A673 (cell line): ENCODE measurements at regions not wholly inside any gene's neighbourhood (a gene's known extent, or its start where the extent isn't known, plus 50 kb on each side); places are given as distances from the start of the nearest gene placed in this dataset.
"Not testable (repeated sequence)": the region's sequence is repeated elsewhere in the genome, so short reads cannot be mapped to it uniquely, and the experiment has no call there.

Experiments
- BruUV-seq: library from RNA; stranded (reverse); fragments of 400-500 nt; replicated peaks from 2 replicates; lab custom pipeline; 2021; lab: Mats Ljungman, UMichigan
- CTCF ChIA-PET: fragments of 300-600 bp; sonication (Branson Sonifier 250); formaldehyde crosslinking; loops from one replicate; lab custom pipeline; 2022; ENCODE audit warnings: antibody characterized with exemption; lab: Charles Lee
- POLR2A ChIA-PET: fragments of 300-600 bp; sonication (Branson Sonifier 250); formaldehyde crosslinking; loops from one replicate; lab custom pipeline; 2022; ENCODE audit warnings: antibody characterized with exemption; ENCODE audit not compliant: low non-redundant PET; lab: Charles Lee
- DNase-seq: peaks from one replicate; pipeline ENCODE4 v3.0.0-alpha.2; 2015; ENCODE audit warnings: low spot score
- H3K27ac ChIP-seq: fragments of 200-600 bp; sonication (generic); 2 replicates; pipeline ENCODE4 v1.5.1; 2016; ENCODE audit warnings: mixed run types, low read depth, mild to moderate bottlenecking, mixed read lengths, antibody characterized with exemption, low read length; ENCODE audit not compliant: poor library complexity, severe bottlenecking
- H3K27me3 ChIP-seq: fragments of 200-600 bp; sonication (generic); replicated peaks from 2 replicates; pipeline ENCODE4 v1.6.1; 2017; ENCODE audit warnings: mixed run types, low read depth, mild to moderate bottlenecking, mixed read lengths, antibody characterized with exemption, low read length; ENCODE audit not compliant: insufficient read depth, poor library complexity
- H3K36me3 ChIP-seq: fragments of 200-600 bp; sonication (generic); 2 replicates; pipeline ENCODE4 v1.6.1; 2016; ENCODE audit warnings: mixed run types, mild to moderate bottlenecking, mixed read lengths, antibody characterized with exemption, low read length; ENCODE audit not compliant: insufficient read depth, poor library complexity, severe bottlenecking
- H3K4me1 ChIP-seq: fragments of 200-600 bp; sonication (generic); 2 replicates; pipeline ENCODE4 v1.6.1; 2017; ENCODE audit warnings: mixed run types, mild to moderate bottlenecking, mixed read lengths, antibody characterized with exemption, low read length; ENCODE audit not compliant: insufficient read depth, poor library complexity, severe bottlenecking
- H3K4me3 ChIP-seq: fragments of 200-600 bp; sonication (generic); 2 replicates; pipeline ENCODE4 v1.5.1; 2016; ENCODE audit warnings: low read depth, mixed run types, mild to moderate bottlenecking, mixed read lengths, low read length; ENCODE audit not compliant: poor library complexity, severe bottlenecking
- H3K9me3 ChIP-seq: fragments of 200-600 bp; sonication (generic); 2 replicates; pipeline ENCODE4 v1.6.1; 2016; ENCODE audit warnings: mixed run types, low read depth, mild to moderate bottlenecking, mixed read lengths, antibody characterized with exemption, low read length; ENCODE audit not compliant: poor library complexity, severe bottlenecking
- EZH2 ChIP-seq: fragments of 200-600 bp; sonication (generic); IDR thresholded peaks from 2 replicates; pipeline ENCODE4 v1.6.1; 2017; ENCODE audit warnings: borderline replicate concordance, low read depth, mild to moderate bottlenecking, mixed read lengths, antibody characterized with exemption, low read length; ENCODE audit not compliant: poor library complexity, severe bottlenecking
- intact Hi-C: fragments of 100-400 bp; cut with micrococcal nuclease; formaldehyde crosslinking; loops from one replicate; pipeline ENCODE4 v1.10.0; 2022; ENCODE audit not compliant: unreplicated experiment
- TF ChIP-seq, protein P1 (sequence below): fragments of 300-800, 200-600 bp; sonication (generic); conservative IDR thresholded peaks from 2 replicates; pipeline ENCODE4 v1.5.1; 2017; ENCODE audit warnings: low read depth, mild to moderate bottlenecking, antibody characterized with exemption, low read length, moderate library complexity, mixed read lengths

- H3K4me3 ChIP-seq, result no peak overlapping the region
- TF ChIP-seq EZH2, result no peak
- TF ChIP-seq, protein P1, sequence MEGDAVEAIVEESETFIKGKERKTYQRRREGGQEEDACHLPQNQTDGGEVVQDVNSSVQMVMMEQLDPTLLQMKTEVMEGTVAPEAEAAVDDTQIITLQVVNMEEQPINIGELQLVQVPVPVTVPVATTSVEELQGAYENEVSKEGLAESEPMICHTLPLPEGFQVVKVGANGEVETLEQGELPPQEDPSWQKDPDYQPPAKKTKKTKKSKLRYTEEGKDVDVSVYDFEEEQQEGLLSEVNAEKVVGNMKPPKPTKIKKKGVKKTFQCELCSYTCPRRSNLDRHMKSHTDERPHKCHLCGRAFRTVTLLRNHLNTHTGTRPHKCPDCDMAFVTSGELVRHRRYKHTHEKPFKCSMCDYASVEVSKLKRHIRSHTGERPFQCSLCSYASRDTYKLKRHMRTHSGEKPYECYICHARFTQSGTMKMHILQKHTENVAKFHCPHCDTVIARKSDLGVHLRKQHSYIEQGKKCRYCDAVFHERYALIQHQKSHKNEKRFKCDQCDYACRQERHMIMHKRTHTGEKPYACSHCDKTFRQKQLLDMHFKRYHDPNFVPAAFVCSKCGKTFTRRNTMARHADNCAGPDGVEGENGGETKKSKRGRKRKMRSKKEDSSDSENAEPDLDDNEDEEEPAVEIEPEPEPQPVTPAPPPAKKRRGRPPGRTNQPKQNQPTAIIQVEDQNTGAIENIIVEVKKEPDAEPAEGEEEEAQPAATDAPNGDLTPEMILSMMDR, result no peak
- H3K9me3 ChIP-seq, result no peaks in the 10 kb centered on the region
- no peaks in the 10 kb centered on the region for H3K36me3 ChIP-seq
- intact Hi-C loops, result no loop called here
- no TSS peak for BruUV-seq
- no peaks in the 10 kb centered on the region for H3K4me1 ChIP-seq
- CTCF ChIA-PET, result no interaction called here
- POLR2A ChIA-PET, result no interaction called here
- DNase-seq, result no peak
- no peak overlapping the region for H3K27ac ChIP-seq
- H3K27me3 ChIP-seq, result no peaks in the 10 kb centered on the region
Observed at GRCh38 chr4:100340512-100341485, 150.5 kb upstream of the DDIT4L start.

GRCh38 chr4:100339870-100340269 is 149.6 kb upstream of the DDIT4L start:
- no peaks in the 10 kb centered on the region for H3K27me3 ChIP-seq
- ChIA-PET CTCF (no interaction called here), POLR2A (no interaction called here)
- TF ChIP-seq, protein P1, result no peak
- TF ChIP-seq EZH2, result no peak
- H3K27ac ChIP-seq, result no peak overlapping the region
- BruUV-seq, result no TSS peak
- H3K36me3 ChIP-seq, result no peaks in the 10 kb centered on the region
- no peak overlapping the region for H3K4me3 ChIP-seq
- no peaks in the 10 kb centered on the region for H3K4me1 ChIP-seq
- DNase-seq, result no peak
- no peaks in the 10 kb centered on the region for H3K9me3 ChIP-seq
- intact Hi-C loops, result no loop called here

DNA sequence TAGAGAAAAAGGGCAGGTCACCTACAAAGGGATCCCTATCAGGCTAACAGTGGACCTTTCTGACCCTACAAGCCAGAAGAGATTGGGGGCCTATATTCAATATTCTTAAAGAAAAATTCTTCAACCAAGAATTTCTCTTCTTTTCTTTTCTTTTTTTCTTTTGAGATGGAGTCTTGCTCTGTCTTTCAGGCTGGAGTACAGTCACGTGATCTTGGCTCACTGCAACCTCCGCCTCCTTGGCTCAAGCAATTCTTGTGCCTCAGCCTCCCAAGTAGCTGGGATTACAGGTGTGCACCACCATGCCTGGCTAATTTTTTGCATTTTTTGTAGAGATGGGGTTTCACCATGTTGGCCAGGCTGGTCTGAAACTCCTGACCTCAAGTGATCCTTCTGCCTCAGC is 143.2 kb upstream of the DDIT4L start:
- BruUV-seq, POLR2A ChIA-PET, H3K36me3 ChIP-seq, H3K27me3 ChIP-seq, intact Hi-C loops, H3K27ac ChIP-seq, H3K9me3 ChIP-seq, H3K4me1 ChIP-seq, CTCF ChIA-PET, H3K4me3 ChIP-seq, DNase-seq: not testable (repeated sequence)
